Neural progenitor cell (in vitro differentiated cells): ENCODE measurements at regions not wholly inside any gene's neighbourhood (a gene's known extent, or its start where the extent isn't known, plus 50 kb on each side); places are given as distances from the start of the nearest gene placed in this dataset.

Experiments used
- DNase-seq: peaks from one replicate; pipeline ENCODE4 v3.0.0-alpha.2; 2016; ENCODE audit warnings: low spot score
- H2AFZ ChIP-seq: fragments of 200-600 bp; sonication (generic); replicated peaks from 2 replicates; pipeline ENCODE4 v1.6.1; 2016; ENCODE audit warnings: antibody characterized with exemption
- H3F3A ChIP-seq: fragments of 200-600 bp; sonication (generic); 2 replicates; pipeline ENCODE4 v1.6.1; 2016; ENCODE audit warnings: antibody characterized with exemption, low read depth
- H3K27ac ChIP-seq: fragments of 200-600 bp; sonication (generic); 2 replicates; pipeline ENCODE4 v1.5.1; 2016; ENCODE audit warnings: mild to moderate bottlenecking
- H3K27me3 ChIP-seq: fragments of 200-600 bp; sonication (generic); 2 replicates; pipeline ENCODE4 v1.6.1; 2016; ENCODE audit warnings: mild to moderate bottlenecking, moderate library complexity
- H3K36me3 ChIP-seq: fragments of 200-600 bp; sonication (generic); 2 replicates; pipeline ENCODE4 v1.5.1; 2016
- H3K4me1 ChIP-seq: fragments of 200-600 bp; sonication (generic); 2 replicates; pipeline ENCODE4 v1.6.1; 2016; ENCODE audit warnings: mixed run types
- H3K4me2 ChIP-seq: fragments of 200-600 bp; sonication (generic); 2 replicates; pipeline ENCODE4 v1.6.1; 2016
- H3K4me3 ChIP-seq: fragments of 200-600 bp; sonication (generic); 2 replicates; pipeline ENCODE4 v1.5.1; 2016
- H3K79me2 ChIP-seq: fragments of 200-600 bp; sonication (generic); 2 replicates; pipeline ENCODE4 v1.6.1; 2016; ENCODE audit warnings: low read depth
- H3K9ac ChIP-seq: fragments of 200-600 bp; sonication (generic); 2 replicates; pipeline ENCODE4 v1.6.1; 2016
- H3K9me3 ChIP-seq: fragments of 200-600 bp; sonication (generic); 2 replicates; pipeline ENCODE4 v1.5.1; 2016; ENCODE audit warnings: low read depth
- H4K20me1 ChIP-seq: fragments of 200-600 bp; sonication (generic); 2 replicates; pipeline ENCODE4 v1.6.1; 2016; ENCODE audit warnings: low read depth
- H3K27ac Mint-ChIP-seq: 3 replicates; pipeline ENCODE4 v1.8.0; 2021; ENCODE audit warnings: mixed read lengths
- H3K27me3 Mint-ChIP-seq: 2 replicates; pipeline ENCODE4 v1.8.0; 2022; ENCODE audit warnings: low read depth, mild to moderate bottlenecking, inconsistent platforms, moderate library complexity, mixed read lengths; ENCODE audit not compliant: insufficient read depth
- H3K36me3 Mint-ChIP-seq: 3 replicates; pipeline ENCODE4 v1.8.0; 2021; ENCODE audit warnings: mixed read lengths
- H3K4me1 Mint-ChIP-seq: 3 replicates; pipeline ENCODE4 v1.8.0; 2021; ENCODE audit warnings: mixed read lengths
- H3K4me3 Mint-ChIP-seq: 3 replicates; pipeline ENCODE4 v1.8.0; 2021; ENCODE audit warnings: mild to moderate bottlenecking, moderate library complexity, mixed read lengths
- H3K9me3 Mint-ChIP-seq: 3 replicates; pipeline ENCODE4 v1.8.0; 2020; ENCODE audit warnings: mixed read lengths
- CTCF ChIP-seq: fragments of 200-600 bp; sonication (generic); IDR thresholded peaks from 2 replicates; pipeline ENCODE4 v1.5.1; 2017; ENCODE audit warnings: antibody characterized with exemption, mild to moderate bottlenecking
- EZH2 ChIP-seq: fragments of 200-600 bp; sonication (generic); IDR thresholded peaks from 2 replicates; pipeline ENCODE4 v1.6.1; 2017; ENCODE audit warnings: antibody characterized with exemption, mild to moderate bottlenecking, moderate library complexity
- EZH2phosphoT487 ChIP-seq: fragments of 200-600 bp; sonication (generic); IDR thresholded peaks from 2 replicates; pipeline ENCODE4 v1.6.1; 2017; ENCODE audit warnings: antibody characterized with exemption

- H3K4me1 Mint-ChIP-seq = no peaks in the 10 kb centered on the region
- H2AFZ ChIP-seq = no peak overlapping the region
- H3F3A ChIP-seq = no peaks in the 10 kb centered on the region
- H3K9me3 Mint-ChIP-seq = peaks cover 2% of the 10 kb centered on the region
- no peaks in the 10 kb centered on the region for H4K20me1 ChIP-seq
- H3K36me3 ChIP-seq = no peaks in the 10 kb centered on the region
- no peak overlapping the region for H3K4me3 ChIP-seq
- H3K27me3 ChIP-seq = no peaks in the 10 kb centered on the region
- H3K9ac ChIP-seq = no peak overlapping the region
- H3K27ac Mint-ChIP-seq = no peak overlapping the region
- H3K36me3 Mint-ChIP-seq = no peaks in the 10 kb centered on the region
- no peaks in the 10 kb centered on the region for H3K9me3 ChIP-seq
- no peaks in the 10 kb centered on the region for H3K27me3 Mint-ChIP-seq
- no peak overlapping the region for H3K27ac ChIP-seq
- no peaks in the 10 kb centered on the region for H3K4me1 ChIP-seq
- DNase-seq = no peak
- TF ChIP-seq EZH2phosphoT487 (no peak), CTCF (no peak), EZH2 (no peak)
- no peaks in the 10 kb centered on the region for H3K79me2 ChIP-seq
- no peak overlapping the region for H3K4me2 ChIP-seq
- no peak overlapping the region for H3K4me3 Mint-ChIP-seq
Measured at GRCh38 chr5:14056039-14056438, 87.1 kb upstream of the TRIO start.

GRCh38 chr5:14054965-14055963, 87.9 kb upstream of the TRIO start:
- no peaks in the 10 kb centered on the region for H3K9me3 ChIP-seq
- no peak overlapping the region for H3K27ac ChIP-seq
- no peak overlapping the region for H3K4me2 ChIP-seq
- H3K79me2 ChIP-seq = no peaks in the 10 kb centered on the region
- H3K27me3 ChIP-seq = no peaks in the 10 kb centered on the region
- H3K4me3 ChIP-seq = no peak overlapping the region
- no peaks in the 10 kb centered on the region for H3K4me1 Mint-ChIP-seq
- H3K36me3 ChIP-seq = no peaks in the 10 kb centered on the region
- DNase-seq = no peak
- no peaks in the 10 kb centered on the region for H3F3A ChIP-seq
- no peaks in the 10 kb centered on the region for H4K20me1 ChIP-seq
- H3K4me3 Mint-ChIP-seq = no peak overlapping the region
- no peaks in the 10 kb centered on the region for H3K36me3 Mint-ChIP-seq
- no peaks in the 10 kb centered on the region for H3K9me3 Mint-ChIP-seq
- no peaks in the 10 kb centered on the region for H3K4me1 ChIP-seq
- TF ChIP-seq CTCF = no peak
- TF ChIP-seq EZH2 = no peak
- no peak for TF ChIP-seq EZH2phosphoT487
- no peak overlapping the region for H3K27ac Mint-ChIP-seq
- H3K9ac ChIP-seq = no peak overlapping the region
- H2AFZ ChIP-seq = no peak overlapping the region
- H3K27me3 Mint-ChIP-seq = no peaks in the 10 kb centered on the region

GRCh38 chr5:14054111-14054854, 88.9 kb upstream of the TRIO start:
- no peak for DNase-seq
- no peaks in the 10 kb centered on the region for H3K79me2 ChIP-seq
- H4K20me1 ChIP-seq = no peaks in the 10 kb centered on the region
- no peak overlapping the region for H3K9ac ChIP-seq
- H3K36me3 Mint-ChIP-seq = no peaks in the 10 kb centered on the region
- H3K27me3 Mint-ChIP-seq = no peaks in the 10 kb centered on the region
- no peaks in the 10 kb centered on the region for H3F3A ChIP-seq
- TF ChIP-seq CTCF (no peak), EZH2 (no peak), EZH2phosphoT487 (no peak)
- no peak overlapping the region for H3K27ac Mint-ChIP-seq
- no peaks in the 10 kb centered on the region for H3K36me3 ChIP-seq
- no peaks in the 10 kb centered on the region for H3K4me1 Mint-ChIP-seq
- H3K9me3 ChIP-seq = no peaks in the 10 kb centered on the region
- H3K27ac ChIP-seq = no peak overlapping the region
- no peaks in the 10 kb centered on the region for H3K27me3 ChIP-seq
- no peak overlapping the region for H2AFZ ChIP-seq
- H3K9me3 Mint-ChIP-seq = no peaks in the 10 kb centered on the region
- no peak overlapping the region for H3K4me2 ChIP-seq
- H3K4me3 Mint-ChIP-seq = no peak overlapping the region
- H3K4me3 ChIP-seq = no peak overlapping the region
- no peaks in the 10 kb centered on the region for H3K4me1 ChIP-seq
